Medulla oblongata (tissue), 1 donor: ENCODE measurements at regions not wholly inside any gene's neighbourhood (a gene's known extent, or its start where the extent isn't known, plus 50 kb on each side); places are given as distances from the start of the nearest gene placed in this dataset.

Experiments used
- DNase-seq: peaks from one replicate; pipeline ENCODE4 v3.0.0-alpha.2; 2015; ENCODE audit errors: extremely low spot score

DNA sequence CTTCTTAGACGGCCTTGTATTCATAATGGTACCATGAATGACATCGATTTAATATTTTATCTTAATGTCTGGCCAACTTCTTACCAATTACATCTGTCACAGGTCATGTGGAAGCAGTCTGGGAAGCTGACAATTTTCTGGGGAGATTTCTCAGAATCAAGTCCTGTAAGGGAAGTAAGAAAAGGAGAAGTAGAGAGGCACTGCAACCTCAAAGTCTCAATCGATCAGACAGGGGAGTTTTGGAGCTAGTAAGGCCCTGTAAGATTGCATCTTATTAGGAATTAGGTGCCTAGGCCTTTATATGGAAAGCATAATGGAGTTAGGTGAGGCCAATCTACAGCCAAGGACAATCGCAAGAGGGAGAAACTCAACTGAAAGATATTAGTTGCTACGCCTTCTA lies 694.6 kb upstream of the SORCS1 start:
- no peak for DNase-seq

DNA sequence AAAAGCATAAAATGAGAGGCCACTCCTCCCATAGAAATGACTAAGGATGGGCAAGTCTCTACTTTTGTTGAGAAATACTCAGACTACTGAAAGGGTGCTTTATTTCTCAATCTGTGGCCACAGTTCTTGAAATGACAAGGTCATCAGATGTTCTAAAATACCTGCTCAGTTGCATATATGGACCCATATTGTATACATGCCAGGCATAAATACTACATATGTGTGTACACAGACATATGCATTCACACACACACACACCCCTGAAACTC lies 691.5 kb upstream of the SORCS1 start:
- no peak for DNase-seq

DNA sequence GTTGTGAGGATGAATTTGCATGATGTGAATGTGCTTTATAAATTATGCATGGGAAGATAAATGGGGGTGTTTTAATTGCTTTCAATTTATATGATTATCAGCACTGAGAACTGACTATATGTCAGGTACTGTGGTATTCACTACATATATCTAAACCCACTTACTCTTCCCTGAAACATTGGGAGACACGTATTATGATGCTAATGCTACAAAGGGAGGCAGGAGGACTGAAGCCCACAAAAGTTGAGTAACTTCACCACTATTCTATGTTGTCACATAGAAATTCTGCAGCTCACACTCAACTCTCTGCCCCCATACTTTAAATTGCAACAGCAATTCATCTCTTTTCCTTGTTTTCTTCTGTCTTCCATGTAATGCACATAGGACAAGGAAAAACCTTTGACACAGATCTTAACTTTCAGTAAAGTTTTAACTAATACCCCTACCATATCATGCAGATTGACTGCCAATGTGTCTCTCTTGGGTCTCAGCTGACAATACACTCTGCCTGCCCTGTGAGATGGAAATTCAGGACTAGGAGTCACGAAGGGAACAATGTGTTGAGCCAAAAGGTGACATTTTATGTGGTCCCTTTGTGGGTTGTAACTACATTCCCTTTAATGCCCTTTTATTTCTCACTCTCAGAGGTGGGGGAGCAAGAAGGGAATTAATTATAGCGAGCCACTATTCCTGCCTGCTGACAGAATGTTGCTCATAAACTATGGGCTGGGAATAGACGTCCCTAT lies 691.0 kb upstream of the SORCS1 start:
- no peak for DNase-seq

DNA sequence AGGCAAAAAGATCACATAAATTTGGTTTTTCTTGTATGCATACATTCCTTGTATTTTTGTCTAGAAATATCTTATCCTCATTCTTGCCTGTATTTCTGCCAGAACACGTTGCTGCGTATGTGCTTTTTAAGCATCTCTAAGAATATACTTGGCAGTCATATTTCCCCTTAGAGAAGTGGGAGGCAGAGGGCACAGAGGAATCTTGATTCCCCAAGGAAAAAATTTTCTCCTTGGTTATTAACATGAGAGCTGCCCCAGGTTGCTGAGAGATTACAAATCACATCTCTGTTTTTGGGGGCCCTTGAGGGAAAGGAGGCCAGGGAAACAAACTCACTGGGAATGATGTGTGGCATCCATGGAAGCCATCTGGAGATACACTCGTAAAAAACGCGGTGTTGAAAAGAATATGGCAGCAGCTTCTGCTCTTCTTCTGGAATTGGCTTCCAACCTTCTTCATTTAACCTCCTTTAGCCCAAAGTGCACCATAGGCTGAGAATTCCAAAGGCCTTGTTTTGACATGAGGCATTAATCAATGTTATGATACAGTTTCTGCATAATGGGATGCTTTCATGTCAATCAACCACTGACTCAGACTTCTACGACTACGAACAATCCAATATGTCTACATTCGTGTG lies 684.3 kb upstream of the SORCS1 start:
- DNase-seq, result no peak

DNA sequence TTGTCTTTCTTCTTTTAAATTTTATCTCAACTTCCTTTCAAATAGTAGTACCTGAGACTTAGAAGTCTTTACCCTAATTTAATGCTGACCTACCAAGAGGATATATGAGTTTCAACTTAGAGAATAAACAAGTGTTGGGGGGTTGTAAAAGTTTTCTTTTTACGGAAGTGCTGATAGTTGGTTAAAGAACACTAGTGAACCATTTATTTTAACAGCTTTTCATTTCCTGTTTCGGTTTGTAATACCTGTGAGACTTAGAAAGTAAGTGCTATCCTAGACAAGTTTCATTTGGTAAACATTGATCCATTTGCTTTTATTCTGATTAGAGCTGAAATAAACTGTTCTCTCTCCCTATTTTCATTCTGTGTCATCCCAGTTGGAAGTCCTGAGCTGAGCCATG lies 683.1 kb upstream of the SORCS1 start:
- no peak for DNase-seq

DNA sequence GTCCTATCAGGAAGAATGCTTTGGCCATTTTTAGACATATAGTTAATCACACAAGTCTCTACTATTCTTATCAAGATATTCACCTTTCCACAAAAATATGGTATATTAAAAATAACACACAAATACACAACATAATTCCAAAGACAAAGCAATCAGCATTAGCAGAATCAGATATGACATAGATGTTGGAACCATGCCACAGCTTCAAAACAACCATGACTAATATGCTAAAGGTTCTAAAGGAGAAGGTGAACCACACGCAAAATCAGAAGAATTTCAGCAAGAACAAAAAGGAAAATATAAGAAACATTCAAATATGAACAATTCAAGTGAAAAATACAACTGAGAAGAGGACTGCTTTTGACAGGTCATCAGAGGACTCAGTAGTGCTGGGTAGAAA lies 670.2 kb upstream of the SORCS1 start:
- DNase-seq, result no peak

DNA sequence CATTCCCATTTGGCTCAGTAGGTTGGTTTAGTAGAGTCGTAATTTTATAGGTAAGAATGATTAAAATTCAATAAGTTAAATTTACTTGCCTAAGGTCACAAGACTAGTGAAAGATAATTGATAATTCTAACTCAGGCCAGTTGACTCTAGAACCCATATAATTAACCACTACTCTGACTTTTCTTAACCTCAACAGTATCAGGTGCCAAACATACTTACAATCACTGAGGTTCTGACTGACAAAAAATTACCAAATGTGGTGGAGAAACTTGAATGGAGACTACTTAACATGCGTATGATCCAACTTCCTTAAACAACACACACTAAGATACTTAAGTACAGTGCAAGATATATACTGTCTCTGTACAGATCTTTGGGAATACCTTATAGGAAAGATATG lies 667.3 kb upstream of the SORCS1 start:
- no peak for DNase-seq

DNA sequence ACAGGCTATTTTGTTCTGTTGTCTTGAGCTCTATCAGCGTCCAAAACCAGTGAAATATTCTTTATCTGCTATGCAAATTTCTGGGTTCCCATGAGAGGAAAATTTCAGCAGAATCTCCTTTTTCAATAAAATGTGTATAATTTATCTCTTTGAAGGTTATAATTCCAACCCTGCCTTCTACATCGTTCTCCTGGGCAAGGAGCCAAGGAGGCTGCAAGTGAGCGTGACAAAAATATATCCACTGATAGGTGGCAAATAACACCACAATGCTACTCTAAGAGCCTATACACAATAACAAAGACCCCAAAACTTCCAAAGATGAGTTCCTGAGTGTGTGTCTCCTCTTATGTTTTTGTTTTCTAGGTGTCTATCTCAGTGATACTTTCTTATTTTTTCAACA lies 664.7 kb upstream of the SORCS1 start:
- DNase-seq, result no peak

DNA sequence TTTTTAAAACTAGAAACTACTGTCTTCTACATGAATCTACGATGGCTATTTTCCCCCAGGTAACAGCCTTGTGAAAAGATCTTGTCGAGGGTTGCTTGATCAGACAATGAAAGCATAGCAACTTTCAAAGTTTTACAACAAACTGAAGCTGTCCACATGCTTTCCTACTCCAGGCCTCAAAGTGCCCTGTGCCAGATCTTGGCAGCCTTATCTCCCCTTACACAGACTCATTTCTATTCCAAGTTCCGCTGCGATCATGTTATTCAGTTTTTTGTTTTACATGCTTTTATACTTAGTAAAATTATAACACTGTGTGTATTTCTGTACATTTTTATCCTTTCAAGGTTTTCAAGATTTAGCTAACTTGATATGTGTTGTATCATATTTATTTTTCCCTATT lies 661.7 kb upstream of the SORCS1 start:
- no peak for DNase-seq

DNA sequence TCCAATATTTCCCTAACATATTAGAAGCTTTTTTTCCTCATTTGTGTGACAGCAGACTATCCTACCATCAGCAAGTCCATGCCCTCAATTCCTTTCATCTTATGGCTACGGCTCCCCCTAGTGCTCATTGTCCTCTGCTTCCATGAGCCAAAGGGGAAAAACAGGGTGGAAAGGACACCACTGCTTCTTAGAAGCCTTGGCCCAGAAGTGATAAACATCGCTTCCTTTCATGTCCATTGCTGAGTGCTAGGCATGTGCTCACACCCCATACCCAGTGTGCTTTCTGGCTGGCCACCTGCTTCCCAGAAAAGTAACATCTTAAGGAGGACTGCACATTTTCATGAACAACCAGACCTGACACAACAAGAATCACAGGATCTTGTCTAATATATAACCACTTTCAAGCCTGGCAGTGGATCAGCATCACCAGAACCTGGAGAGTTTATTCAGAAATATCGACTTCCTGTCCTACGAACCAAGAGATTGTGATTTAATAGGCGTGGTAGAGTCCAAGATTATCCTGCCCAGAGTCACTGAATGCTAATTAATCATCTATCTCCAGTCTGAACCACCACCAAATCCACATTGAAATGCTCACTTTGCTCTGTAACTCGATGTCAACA lies 650.5 kb upstream of the SORCS1 start:
- DNase-seq, result peak; percentile 80

DNA sequence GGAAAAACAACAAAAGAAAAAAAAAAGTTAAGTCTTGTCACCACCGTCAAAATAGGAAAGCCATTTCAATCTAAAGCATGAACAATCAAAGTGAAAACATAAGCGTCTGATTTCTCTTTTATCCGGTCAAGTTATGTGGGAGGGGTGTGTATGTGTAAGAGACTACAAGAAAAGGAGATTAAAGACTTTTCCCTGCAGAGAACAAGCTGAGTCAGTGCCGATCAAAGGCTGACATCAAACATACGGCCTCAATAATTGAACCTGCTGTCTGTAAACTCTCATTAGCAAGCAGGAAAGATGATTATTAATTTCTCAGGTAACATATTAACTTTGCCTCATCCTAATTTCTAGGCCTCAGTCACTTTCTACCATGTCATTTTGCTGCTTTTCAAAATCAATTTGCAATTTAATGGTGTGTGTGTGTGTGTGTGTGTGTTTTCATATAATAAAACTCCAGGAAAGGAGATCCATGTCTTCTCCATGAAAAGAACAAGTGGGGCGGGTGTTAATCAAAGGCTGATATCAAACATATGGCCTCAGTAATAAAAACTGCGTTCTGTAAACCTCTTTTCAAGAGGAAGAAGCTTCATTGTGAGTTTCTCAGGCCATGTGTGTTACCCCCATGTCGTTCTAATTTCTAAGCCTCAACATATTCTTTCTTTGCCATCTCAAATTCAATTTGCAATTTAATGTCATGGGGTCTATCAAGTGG lies 649.1 kb upstream of the SORCS1 start:
- DNase-seq, result no peak

DNA sequence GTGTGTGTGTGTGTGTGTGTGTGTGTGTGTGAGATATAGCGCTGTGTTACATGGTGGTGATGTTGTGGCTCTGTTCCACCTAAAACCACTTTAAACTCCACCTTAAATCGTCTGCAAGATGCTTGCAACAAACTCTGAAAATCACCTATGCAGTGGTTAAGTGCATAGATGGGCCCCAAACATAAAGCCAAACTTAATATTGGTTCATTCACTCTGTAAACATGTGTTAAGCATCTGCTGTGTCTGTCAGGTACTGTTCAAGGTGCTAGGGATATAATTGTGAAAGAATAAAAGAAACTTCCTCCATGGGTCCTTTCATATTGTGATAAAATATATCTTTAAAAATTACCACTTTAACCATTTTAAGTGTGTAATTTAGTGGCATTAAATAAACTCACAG lies 645.4 kb upstream of the SORCS1 start:
- DNase-seq, result no peak

DNA sequence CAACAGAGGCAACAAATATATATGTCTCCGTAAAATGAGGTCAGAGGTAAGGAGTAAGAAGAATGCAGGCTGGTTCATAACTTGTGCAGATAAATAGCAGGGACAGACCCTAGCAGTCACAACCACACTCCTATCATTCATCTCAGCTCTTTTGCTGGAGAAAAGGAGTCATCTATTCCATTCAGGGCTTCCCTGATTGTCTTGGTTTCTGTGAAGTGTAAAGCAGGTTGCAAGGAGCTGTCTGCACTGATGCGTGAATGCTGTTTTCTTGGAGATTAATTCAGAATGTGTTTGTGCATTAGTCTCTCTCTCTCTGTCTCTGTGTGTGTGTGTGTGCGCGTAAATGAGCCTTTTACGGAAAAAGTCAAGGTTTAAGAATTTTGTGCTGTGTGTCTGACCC lies 643.3 kb upstream of the SORCS1 start:
- DNase-seq, result no peak

DNA sequence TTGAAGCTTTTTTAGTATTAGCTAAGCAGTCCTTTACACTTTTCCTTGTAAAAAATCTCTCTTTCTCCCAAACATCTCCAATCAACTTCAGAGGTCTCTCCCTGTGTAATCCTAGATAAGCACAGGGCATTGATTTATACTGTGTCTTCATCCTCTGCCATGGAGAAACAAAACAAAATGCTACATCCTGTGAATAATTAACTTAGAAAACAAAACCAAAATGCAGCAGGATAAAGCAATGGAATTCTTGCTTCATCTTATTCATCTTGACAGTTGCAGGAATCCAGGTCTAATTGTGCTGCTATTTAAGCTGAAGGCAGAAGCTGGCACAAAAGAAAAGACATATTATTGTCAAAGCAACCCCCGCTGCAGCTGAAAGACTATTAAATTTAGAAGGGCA lies 641.5 kb upstream of the SORCS1 start:
- no peak for DNase-seq

DNA sequence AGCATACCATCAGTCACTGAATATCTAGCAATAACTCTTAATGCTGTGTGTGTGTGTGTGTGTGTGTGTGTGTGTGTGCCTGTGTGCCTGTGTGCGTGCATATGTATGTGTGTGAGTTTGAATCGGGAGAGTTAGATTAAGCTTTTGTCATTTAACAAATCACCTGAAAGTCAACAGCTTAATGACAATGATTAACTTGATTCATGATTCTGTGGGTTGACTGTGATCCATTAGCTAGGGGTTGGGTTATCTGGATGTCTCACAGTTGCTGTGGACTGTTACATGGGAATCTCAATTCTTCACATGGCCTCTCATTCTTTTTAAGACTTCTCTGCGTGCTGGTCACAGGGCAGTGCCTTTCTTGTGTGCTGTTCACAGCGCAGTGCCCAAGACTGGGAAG lies 639.0 kb upstream of the SORCS1 start:
- no peak for DNase-seq

DNA sequence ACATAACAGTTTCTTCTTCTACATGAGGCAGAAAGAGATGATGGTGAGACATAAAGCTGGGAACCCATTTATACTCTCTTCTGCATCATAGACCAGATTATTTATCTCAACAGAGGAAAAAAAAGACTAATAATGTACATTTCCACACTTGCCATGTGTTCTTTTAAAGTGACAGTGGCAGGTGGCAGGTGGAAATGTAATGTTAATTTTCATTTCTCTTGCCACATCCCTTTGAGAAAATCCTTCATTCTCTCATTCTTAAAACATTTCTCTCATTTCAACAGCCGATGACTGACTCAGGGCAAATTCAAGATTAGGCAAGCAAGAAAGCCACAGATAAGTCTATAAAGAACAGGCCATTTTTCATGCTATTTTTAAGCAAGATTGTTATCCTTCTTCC lies 635.6 kb upstream of the SORCS1 start:
- no peak for DNase-seq

DNA sequence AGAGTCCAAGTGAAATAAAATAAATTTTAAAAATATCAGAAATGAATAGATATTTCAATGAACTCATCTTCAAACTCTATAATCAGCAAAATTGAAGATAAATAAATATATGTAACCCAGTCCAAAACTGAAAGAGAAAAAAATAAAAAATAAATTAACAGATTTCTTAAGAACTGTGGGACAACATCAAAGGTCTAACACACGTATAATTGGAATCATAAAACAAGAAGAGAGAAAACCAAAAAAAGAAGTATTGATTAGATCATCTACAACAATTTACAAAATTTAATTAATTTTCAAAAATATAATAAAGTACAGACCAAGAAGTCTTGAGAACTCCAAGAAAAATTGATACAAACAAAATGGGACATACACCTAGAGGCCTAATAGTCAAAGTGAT lies 625.8 kb upstream of the SORCS1 start:
- no peak for DNase-seq

DNA sequence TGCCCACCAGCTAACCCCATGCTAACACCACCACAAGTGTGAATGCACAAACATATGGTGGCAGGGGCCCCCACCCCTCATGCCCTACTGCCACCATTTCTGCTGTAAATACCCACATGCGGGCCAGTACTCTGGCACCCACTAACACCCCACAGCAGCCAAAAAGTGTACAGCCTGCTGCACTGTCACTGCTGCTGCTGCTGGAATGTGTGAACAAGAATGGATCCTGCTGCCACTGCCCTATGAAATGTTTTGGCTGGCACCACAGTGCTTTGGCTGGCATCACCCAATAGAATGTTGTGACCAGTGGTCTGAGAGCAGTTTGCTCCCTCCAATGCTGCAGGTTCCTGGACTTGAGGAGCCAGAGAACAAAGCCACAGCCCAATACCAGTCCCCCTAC lies 606.6 kb upstream of the SORCS1 start:
- no peak for DNase-seq

DNA sequence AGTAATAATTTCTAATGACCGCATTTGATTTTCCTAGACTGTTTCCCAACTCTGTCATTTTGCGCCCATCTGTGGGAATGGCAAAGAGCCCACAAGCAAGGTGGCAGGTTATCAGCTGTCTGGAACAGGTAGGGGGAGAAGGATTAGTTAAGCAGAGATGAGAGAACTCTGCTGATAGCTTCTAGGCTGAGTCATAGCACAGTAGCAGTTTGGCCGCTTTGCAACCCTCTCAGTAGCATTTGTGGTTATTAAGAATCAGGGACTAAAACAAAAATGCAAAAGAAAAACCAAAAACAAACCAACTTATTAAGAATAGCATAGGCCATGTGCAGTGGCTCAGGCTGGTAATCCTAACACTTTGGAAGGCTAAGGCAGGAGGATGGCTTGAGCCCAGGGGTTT lies 602.7 kb upstream of the SORCS1 start:
- no peak for DNase-seq

DNA sequence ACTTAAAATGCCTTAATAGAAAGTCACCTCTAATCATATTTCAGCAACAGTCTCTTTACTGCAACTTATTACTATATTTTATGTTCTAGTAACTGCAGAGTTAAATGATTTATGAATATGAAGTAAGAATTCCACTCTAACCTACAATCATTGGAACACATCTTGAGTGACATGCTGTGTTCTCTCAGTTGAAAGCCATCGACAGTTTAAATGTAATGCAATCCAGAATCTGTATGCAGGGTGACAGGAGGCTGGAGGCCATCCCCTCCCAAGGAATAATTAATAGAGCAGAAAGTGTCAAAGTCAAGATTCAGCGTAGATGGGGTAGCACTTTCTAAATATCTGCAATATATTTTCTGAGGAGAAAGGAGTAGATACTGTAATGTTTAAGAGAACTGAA lies 590.3 kb upstream of the SORCS1 start:
- no peak for DNase-seq

DNA sequence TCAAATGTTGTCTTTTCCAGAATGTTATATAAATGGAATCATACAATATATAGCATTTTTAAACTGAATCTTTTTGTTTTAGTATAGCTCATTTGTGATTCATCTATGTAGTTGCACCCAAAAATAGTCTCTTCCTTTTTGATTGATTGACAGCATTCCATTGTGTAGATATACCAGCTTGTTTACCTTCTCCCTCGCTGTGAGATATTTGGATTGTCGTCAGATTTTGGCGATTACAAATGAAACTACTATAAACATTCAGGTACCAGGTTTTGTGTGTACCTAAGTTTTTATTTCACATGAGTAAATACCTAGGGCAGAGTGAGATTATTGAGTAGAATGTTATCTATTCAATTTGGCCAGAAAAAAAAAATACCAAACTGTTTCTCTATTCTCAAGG lies 584.7 kb upstream of the SORCS1 start:
- DNase-seq, result no peak

DNA sequence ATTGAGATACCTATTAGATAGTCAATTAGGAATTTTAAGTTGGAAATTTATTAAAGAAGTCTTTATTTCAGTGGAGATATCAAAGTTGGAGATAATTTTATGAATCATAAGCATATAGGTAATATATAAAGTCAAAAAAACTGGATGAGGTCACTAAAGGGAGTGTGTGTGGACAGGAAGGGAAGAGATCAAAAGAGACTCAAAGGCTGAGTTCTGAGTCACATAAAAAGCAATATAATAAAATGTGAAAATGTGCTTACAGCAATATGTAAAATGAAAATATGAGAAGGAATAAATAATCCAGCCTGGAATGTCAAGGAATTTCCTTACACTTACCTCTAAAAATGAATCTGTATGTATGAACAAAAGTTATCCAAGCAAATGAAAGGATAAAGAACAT lies 583.3 kb upstream of the SORCS1 start:
- DNase-seq, result no peak

DNA sequence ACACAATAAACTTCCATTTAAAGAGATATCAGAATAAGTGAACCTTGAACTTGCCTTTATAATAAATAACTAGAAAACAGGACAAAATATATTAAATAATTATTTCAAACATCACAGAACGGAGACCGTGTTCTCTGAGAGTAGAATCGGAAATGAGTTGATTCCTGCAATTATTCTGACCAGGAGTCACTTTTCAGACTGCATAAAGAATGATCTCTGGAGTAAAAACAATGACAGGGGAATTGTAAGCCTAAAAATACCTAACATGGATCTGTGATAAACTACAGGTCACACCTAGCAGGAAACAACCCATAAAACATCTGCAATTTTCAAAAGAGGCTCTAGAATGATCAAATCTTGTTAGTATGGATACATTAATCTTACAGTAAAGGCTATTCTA lies 577.5 kb upstream of the SORCS1 start:
- DNase-seq, result no peak
